Activated naive CD4-positive, alpha-beta T cell treated with anti-CD3 and anti-CD28 coated beads, Interleukin-2, amount 50 U/mL, for 24 hours (primary cell): ENCODE measurements at regions not wholly inside any gene's neighbourhood (a gene's known extent, or its start where the extent isn't known, plus 50 kb on each side); places are given as distances from the start of the nearest gene placed in this dataset.

Experiments
- H3K27ac Mint-ChIP-seq: one replicate; pipeline ENCODE4 v1.8.0; 2021; ENCODE audit warnings: mild to moderate bottlenecking, mixed read lengths
- H3K27me3 Mint-ChIP-seq: one replicate; pipeline ENCODE4 v1.8.0; 2021; ENCODE audit warnings: mixed read lengths
- H3K36me3 Mint-ChIP-seq: one replicate; pipeline ENCODE4 v1.8.0; 2021; ENCODE audit warnings: mixed read lengths
- H3K4me1 Mint-ChIP-seq: one replicate; pipeline ENCODE4 v1.8.0; 2021; ENCODE audit warnings: mixed read lengths
- H3K4me3 Mint-ChIP-seq: one replicate; pipeline ENCODE4 v1.8.0; 2021; ENCODE audit warnings: mild to moderate bottlenecking, mixed read lengths
- H3K9me3 Mint-ChIP-seq: one replicate; pipeline ENCODE4 v1.8.0; 2021; ENCODE audit warnings: mixed read lengths

DNA sequence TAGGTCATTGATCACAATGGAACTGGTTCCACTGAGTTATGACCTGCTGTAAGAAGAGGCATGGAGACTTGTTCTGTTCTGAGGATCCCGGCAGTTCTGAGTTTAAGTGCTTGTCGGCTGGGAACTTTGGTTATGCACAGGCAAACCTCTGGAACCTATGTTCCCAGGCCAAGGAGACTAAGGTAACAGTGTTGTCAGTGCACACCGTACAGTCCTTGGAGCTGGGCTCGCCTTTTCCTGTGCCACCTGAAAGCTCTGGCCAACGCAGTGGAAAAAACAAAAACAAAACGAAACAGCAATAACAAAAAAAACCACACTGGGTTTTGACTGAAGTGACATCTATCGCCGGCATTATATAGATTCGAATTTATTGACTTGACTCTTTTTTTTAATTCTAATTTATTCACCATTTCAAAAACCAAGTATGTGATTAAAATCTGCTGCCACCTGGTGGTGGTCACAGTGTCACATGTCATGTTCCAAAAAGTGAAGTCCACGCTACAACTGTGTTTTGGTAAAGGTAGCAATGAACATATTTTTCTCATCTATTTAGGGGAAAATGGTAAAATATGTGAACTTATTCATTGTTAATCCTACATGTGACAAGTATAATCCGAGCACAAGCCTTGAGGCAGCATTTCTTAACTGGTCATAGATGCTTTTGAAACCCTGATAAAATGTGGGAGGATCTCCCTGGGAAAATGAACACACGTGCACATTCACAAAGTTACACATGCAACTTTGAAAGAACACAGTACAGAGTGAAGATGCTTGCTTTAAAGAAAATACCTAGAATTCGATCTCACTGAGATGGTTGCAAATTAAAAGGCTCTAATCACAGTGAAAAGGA is 113.8 kb upstream of the PPP2R2D start:
- no peak overlapping the region for H3K4me3 Mint-ChIP-seq
- peaks cover 12% of the 10 kb centered on the region for H3K27me3 Mint-ChIP-seq
- H3K27ac Mint-ChIP-seq, result no peak overlapping the region
- H3K36me3 Mint-ChIP-seq, result no peaks in the 10 kb centered on the region
- H3K9me3 Mint-ChIP-seq, result no peaks in the 10 kb centered on the region
- no peaks in the 10 kb centered on the region for H3K4me1 Mint-ChIP-seq

DNA sequence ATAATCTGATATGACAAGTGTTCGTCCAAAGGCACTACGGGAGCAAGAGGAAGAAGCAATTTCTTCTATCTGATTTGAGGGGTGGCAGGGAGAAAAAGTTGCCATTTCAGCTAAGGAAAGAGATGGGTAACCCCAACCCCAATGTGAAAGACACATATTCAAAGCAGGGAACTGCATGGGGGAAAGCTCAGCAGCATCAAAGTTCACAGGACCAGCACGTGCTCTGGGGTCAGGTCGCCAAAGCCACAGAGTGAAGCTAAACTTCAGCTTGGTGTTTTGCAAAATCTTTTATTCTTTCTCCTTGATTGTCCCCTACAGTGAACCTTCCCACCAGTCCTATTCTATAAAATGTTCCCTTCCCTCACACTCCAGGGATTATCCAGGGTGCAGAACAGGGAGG is 112.8 kb upstream of the PPP2R2D start:
- H3K27ac Mint-ChIP-seq, result no peak overlapping the region
- peaks cover 12% of the 10 kb centered on the region for H3K27me3 Mint-ChIP-seq
- H3K4me3 Mint-ChIP-seq, result no peak overlapping the region
- H3K36me3 Mint-ChIP-seq, result no peaks in the 10 kb centered on the region
- H3K9me3 Mint-ChIP-seq, result no peaks in the 10 kb centered on the region
- H3K4me1 Mint-ChIP-seq, result no peaks in the 10 kb centered on the region

- Mint-ChIP-seq H3K27ac (no peak overlapping the region), H3K27me3 (peaks cover 12% of the 10 kb centered on the region), H3K9me3 (no peaks in the 10 kb centered on the region), H3K4me3 (no peak overlapping the region), H3K36me3 (no peaks in the 10 kb centered on the region), H3K4me1 (no peaks in the 10 kb centered on the region)
Observed at GRCh38 chr10:131788386-131788785, 112.4 kb upstream of the PPP2R2D start.

- Mint-ChIP-seq H3K27ac (no peak overlapping the region), H3K9me3 (no peaks in the 10 kb centered on the region), H3K36me3 (no peaks in the 10 kb centered on the region), H3K27me3 (peaks cover 14% of the 10 kb centered on the region), H3K4me1 (no peaks in the 10 kb centered on the region), H3K4me3 (no peak overlapping the region)
Observed at GRCh38 chr10:131789516-131789915, 111.3 kb upstream of the PPP2R2D start.

DNA sequence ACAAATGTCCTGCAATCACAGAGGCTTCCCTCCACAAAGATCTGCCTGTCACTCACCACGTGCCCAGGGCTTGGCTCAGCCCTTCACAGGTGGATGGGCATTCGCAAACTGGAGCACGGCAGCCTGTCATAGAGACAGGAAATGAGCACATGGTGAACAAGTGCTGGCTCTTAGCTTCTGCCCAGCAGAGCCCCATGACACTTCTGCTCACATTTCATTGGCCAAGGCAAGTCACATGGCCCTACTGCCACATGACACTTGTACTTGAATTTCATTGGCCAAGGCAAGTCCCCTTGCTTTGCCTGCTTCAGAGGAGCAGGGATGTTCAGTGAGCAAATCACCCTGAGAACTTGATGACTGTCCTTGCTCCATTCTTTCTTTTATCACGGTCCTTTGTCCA is 110.8 kb upstream of the PPP2R2D start:
- no peak overlapping the region for H3K4me3 Mint-ChIP-seq
- H3K9me3 Mint-ChIP-seq, result no peaks in the 10 kb centered on the region
- peaks cover 18% of the 10 kb centered on the region for H3K27me3 Mint-ChIP-seq
- no peaks in the 10 kb centered on the region for H3K4me1 Mint-ChIP-seq
- H3K36me3 Mint-ChIP-seq, result no peaks in the 10 kb centered on the region
- no peak overlapping the region for H3K27ac Mint-ChIP-seq

DNA sequence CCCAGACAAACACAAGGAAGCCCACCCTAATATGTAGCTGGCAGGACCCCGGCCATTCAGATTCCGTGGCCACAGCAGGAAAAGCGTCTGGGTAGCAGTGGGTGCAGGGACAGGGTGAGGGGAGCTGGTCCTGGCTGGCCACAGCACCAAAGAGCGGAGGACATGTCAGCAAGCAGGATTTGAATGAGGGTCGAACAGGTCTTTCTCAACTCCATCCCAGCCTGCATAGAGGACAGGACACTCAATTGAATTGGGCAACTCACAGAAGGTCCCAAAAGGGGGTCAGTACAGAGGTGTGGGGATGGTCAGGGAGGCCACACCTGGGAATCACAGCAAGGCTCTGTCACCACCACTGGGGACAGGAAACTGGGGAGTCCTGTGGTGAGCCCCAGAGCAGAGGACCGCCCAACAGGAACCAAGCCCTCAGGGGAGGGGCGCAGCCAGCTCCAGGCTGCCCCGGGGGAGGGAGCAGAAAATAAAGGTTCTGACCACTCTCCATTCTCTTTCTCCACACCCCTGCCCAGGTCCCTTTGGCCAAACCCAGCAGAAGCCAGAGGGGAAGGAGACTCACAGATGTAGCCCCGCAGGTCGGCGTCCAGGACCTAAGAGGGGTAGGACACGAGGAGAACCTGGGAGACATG is 108.7 kb upstream of the PPP2R2D start:
- Mint-ChIP-seq H3K27ac (no peak overlapping the region), H3K9me3 (peaks cover 12% of the 10 kb centered on the region), H3K27me3 (peaks cover 26% of the 10 kb centered on the region), H3K36me3 (no peaks in the 10 kb centered on the region), H3K4me1 (no peaks in the 10 kb centered on the region), H3K4me3 (no peak overlapping the region)

DNA sequence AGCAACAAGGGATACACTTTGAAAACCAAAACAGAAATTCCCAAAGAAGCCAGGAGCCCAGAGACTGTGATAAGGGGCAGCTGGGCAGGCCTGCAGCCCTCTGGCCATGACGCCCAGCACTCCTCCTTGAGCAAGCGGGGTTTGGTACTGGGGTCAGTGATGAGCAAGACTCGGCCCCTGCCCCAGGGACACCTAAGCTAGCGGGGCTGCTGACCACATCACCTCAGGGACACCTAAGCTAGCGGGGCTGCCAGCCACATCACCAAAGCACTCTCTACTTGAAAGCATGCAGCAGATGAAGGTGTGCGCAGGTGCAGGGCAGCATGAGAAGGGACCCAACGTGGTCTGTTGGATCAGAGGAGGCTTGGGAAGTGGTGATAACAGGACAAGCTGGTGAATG is 108.0 kb upstream of the PPP2R2D start:
- Mint-ChIP-seq H3K4me3 (no peak overlapping the region), H3K4me1 (no peaks in the 10 kb centered on the region), H3K27ac (no peak overlapping the region), H3K9me3 (peaks cover 12% of the 10 kb centered on the region), H3K27me3 (peaks cover 27% of the 10 kb centered on the region), H3K36me3 (no peaks in the 10 kb centered on the region)

- H3K4me3 Mint-ChIP-seq, result no peak overlapping the region
- peaks cover 24% of the 10 kb centered on the region for H3K9me3 Mint-ChIP-seq
- H3K36me3 Mint-ChIP-seq, result peaks cover 2% of the 10 kb centered on the region
- no peaks in the 10 kb centered on the region for H3K4me1 Mint-ChIP-seq
- peaks cover 27% of the 10 kb centered on the region for H3K27me3 Mint-ChIP-seq
- no peak overlapping the region for H3K27ac Mint-ChIP-seq
Observed at GRCh38 chr10:131795761-131796160, 105.0 kb upstream of the PPP2R2D start.

DNA sequence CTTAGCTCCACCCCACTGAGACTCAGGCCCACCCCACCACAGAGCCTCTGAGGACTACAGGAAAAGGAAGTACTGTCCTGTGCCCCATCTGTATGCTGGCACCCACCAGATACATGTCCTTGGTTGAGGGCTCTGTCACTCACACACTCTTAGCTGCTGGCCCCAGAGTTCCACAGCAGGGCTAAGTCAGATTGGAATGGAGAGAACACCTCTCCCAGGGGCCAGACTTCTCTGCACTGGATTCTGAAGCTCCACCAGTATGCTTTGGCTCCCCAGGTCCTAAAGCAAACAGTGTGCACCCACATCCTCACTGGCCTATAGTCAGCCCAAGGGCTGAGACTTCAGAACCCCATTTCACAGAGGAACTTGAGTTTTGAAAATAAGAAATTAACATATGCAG is 103.2 kb upstream of the PPP2R2D start:
- Mint-ChIP-seq H3K36me3 (peaks cover 2% of the 10 kb centered on the region), H3K27me3 (peaks cover 23% of the 10 kb centered on the region), H3K4me1 (no peaks in the 10 kb centered on the region), H3K27ac (no peak overlapping the region), H3K4me3 (no peak overlapping the region), H3K9me3 (peaks cover 24% of the 10 kb centered on the region)

GRCh38 chr10:131799429-131799828 is 101.4 kb upstream of the PPP2R2D start:
- H3K27me3 Mint-ChIP-seq, result peaks cover 21% of the 10 kb centered on the region
- peaks cover 2% of the 10 kb centered on the region for H3K36me3 Mint-ChIP-seq
- H3K27ac Mint-ChIP-seq, result no peak overlapping the region

GRCh38 chr10:131802156-131802915 is 98.5 kb upstream of the PPP2R2D start:
- no peak overlapping the region for H3K27ac Mint-ChIP-seq
- H3K4me1 Mint-ChIP-seq, result no peaks in the 10 kb centered on the region
- H3K9me3 Mint-ChIP-seq, result peaks cover 12% of the 10 kb centered on the region
- peaks cover 2% of the 10 kb centered on the region for H3K36me3 Mint-ChIP-seq
- peaks cover 7% of the 10 kb centered on the region for H3K27me3 Mint-ChIP-seq
- H3K4me3 Mint-ChIP-seq, result no peak overlapping the region

More at GRCh38 chr10:131799429-131799828, 101.4 kb upstream of the PPP2R2D start:
- no peak overlapping the region for H3K4me3 Mint-ChIP-seq
- no peaks in the 10 kb centered on the region for H3K4me1 Mint-ChIP-seq
- H3K9me3 Mint-ChIP-seq, result peaks cover 24% of the 10 kb centered on the region

DNA sequence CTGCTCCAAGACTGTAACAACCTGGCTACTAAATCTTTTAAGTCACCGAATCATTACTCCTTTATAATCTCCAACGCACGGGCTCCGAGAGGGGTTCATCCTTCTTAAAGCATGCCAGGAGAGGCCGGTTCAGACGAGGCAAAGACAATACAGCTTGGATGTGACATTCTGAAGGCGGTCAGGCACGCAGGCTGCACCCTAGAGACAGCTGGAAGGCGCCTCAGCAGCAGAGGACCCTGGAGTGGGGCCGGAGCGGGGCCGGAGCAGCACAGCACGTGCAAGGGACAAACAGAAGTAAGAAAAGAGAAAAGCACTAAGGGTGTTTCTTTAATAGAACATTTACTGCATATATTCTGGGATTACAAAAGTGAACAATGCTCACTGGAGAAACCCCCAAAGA is 97.8 kb upstream of the PPP2R2D start:
- Mint-ChIP-seq H3K9me3 (peaks cover 12% of the 10 kb centered on the region), H3K27ac (no peak overlapping the region)

GRCh38 chr10:131803860-131804425 is 96.9 kb upstream of the PPP2R2D start:
- Mint-ChIP-seq H3K36me3 (peaks cover 2% of the 10 kb centered on the region), H3K4me1 (no peaks in the 10 kb centered on the region), H3K9me3 (peaks cover 12% of the 10 kb centered on the region), H3K27ac (no peak overlapping the region), H3K4me3 (no peak overlapping the region), H3K27me3 (peaks cover 5% of the 10 kb centered on the region)

More for the DNA sequence above, 97.8 kb upstream of the PPP2R2D start:
- H3K36me3 Mint-ChIP-seq, result peaks cover 2% of the 10 kb centered on the region
- H3K4me3 Mint-ChIP-seq, result no peak overlapping the region
- peaks cover 5% of the 10 kb centered on the region for H3K27me3 Mint-ChIP-seq
- H3K4me1 Mint-ChIP-seq, result no peaks in the 10 kb centered on the region

- no peaks in the 10 kb centered on the region for H3K4me1 Mint-ChIP-seq
- no peak overlapping the region for H3K4me3 Mint-ChIP-seq
- H3K27ac Mint-ChIP-seq, result no peak overlapping the region
- H3K9me3 Mint-ChIP-seq, result peaks cover 6% of the 10 kb centered on the region
- H3K36me3 Mint-ChIP-seq, result peaks cover 2% of the 10 kb centered on the region
- H3K27me3 Mint-ChIP-seq, result peaks cover 5% of the 10 kb centered on the region
Observed at GRCh38 chr10:131804551-131805295, 96.1 kb upstream of the PPP2R2D start.

DNA sequence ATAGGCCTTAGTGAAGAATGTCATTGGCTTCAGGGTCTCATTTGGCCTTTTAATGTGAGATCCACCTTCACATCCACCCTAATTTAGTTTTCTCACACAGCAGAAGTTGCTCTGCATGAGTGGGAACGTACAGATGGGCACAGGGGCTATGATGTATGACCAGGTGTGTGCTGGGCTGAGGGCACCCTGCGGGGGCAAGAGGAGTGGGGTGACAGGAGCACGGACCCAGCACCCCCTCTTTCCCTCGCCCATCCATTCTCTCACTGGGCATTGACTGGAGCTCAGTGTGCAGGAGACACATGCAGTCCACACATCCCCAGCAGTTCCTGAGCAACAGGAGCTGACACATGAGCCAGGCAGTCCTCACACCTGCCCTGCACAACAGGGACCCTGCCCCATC is 95.1 kb upstream of the PPP2R2D start:
- peaks cover 1% of the 10 kb centered on the region for H3K27me3 Mint-ChIP-seq
- no peaks in the 10 kb centered on the region for H3K9me3 Mint-ChIP-seq
- H3K27ac Mint-ChIP-seq, result no peak overlapping the region
- no peaks in the 10 kb centered on the region for H3K4me1 Mint-ChIP-seq
- no peaks in the 10 kb centered on the region for H3K36me3 Mint-ChIP-seq
- no peak overlapping the region for H3K4me3 Mint-ChIP-seq
